Coronary artery (tissue), 2 donors: ENCODE measurements at regions not wholly inside any gene's neighbourhood (a gene's known extent, or its start where the extent isn't known, plus 50 kb on each side); places are given as distances from the start of the nearest gene placed in this dataset.

Source experiments
- DNase-seq: peaks from one replicate; pipeline ENCODE4 v3.0.0-alpha.2; 2017; ENCODE audit warnings: low spot score
- H3K27ac ChIP-seq, 2 donors: fragments of 200-600 bp; sonication (generic); one replicate each; pipeline ENCODE4 v1.5.1; 2016 to 2019
- H3K4me3 ChIP-seq: fragments of 200-600 bp; sonication (generic); 2 replicates; pipeline ENCODE4 v1.5.1; 2016; ENCODE audit warnings: mild to moderate bottlenecking, moderate library complexity
- TF ChIP-seq, protein P1 (sequence below): fragments of 200-600 bp; sonication (generic); IDR thresholded peaks from one replicate; pipeline ENCODE4 v1.5.1; 2019; ENCODE audit warnings: antibody characterized with exemption

DNA sequence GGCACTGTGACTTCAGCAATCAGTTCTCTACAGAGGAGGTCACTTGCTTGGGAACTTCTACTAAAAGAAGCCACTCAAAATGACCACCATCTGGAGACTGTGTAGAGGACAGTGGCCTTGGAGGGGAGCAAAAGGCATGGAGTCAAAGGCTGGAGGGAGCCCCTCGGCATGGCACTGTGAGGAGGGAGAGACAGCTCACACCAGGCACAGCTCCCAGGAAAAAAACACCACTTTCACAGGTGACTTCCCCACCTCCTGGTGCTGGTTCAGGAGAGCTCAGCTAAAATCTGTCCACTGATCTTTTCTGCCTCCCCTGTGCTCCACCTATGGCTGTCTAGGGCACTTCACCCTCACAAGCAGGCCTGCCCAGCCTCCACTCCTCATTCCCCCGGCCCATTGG lies 649.4 kb upstream of the MGMT start:
- TF ChIP-seq, protein P1, sequence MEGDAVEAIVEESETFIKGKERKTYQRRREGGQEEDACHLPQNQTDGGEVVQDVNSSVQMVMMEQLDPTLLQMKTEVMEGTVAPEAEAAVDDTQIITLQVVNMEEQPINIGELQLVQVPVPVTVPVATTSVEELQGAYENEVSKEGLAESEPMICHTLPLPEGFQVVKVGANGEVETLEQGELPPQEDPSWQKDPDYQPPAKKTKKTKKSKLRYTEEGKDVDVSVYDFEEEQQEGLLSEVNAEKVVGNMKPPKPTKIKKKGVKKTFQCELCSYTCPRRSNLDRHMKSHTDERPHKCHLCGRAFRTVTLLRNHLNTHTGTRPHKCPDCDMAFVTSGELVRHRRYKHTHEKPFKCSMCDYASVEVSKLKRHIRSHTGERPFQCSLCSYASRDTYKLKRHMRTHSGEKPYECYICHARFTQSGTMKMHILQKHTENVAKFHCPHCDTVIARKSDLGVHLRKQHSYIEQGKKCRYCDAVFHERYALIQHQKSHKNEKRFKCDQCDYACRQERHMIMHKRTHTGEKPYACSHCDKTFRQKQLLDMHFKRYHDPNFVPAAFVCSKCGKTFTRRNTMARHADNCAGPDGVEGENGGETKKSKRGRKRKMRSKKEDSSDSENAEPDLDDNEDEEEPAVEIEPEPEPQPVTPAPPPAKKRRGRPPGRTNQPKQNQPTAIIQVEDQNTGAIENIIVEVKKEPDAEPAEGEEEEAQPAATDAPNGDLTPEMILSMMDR, result no peak
- no peak overlapping the region for H3K27ac ChIP-seq
- H3K4me3 ChIP-seq, result no peak overlapping the region
- no peak for DNase-seq

DNA sequence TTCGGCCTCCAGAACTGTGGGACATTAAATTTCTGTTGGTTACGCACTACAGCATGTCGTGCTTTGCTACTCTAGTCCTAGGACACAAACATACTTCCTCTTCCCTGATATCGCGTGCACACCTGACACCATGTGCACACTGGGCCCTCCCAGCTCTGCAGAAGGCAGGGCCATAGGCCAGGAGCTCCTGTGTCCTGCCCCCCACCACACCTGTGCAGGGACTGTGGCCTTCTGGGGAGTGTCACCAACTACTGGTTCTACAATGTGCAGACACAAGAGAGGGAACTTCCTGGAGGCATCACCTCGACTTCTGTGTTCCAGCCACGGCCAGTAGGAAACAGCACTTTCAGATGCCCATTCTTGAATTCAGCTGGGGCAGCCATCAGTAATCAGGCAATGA lies 646.4 kb upstream of the MGMT start:
- no peak for DNase-seq
- Histone ChIP-seq H3K4me3 (no peak overlapping the region), H3K27ac (no peak overlapping the region)
- TF ChIP-seq, protein P1, result no peak

DNA sequence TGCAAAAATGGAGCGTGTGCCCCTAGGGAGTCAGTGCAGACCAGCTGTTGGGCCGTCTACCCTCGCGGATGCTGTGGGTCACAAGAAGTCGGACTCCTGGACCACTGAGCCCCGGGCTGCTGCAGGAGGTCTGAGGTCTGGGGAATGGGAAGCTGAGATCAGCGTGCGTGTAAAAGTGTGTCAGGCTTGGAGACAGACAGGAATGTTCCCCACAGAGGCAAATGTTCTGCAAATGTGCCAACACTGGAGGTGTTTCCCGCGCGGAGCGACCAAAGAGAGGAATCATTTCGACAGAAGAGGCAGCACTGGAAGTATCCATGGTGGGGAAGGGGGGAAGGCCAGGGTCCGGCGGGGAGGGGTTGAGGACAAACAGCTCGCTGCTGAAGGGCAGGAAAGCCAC lies 643.8 kb upstream of the MGMT start:
- Histone ChIP-seq H3K27ac (no peak overlapping the region), H3K4me3 (no peak overlapping the region)
- no peak for DNase-seq
- TF ChIP-seq, protein P1, result no peak

DNA sequence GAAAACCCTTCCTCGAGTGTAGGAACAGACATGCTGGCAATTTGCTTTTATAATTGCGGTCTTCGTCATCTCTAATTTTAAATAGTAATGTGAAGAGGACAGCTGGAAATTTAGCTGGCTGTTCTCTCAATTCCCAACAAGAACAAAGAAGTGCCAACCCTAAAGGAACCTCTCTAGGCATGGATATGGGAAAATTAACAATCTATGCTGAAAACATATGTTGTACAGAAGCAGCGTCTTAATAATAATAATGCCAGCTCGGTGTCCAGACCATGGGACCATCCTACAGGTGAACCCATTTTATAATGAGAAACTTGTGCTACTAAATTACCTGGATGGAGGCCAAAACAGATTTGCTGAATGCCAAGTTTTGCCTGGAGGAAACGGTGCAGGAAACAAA lies 641.4 kb upstream of the MGMT start:
- Histone ChIP-seq H3K4me3 (no peak overlapping the region), H3K27ac (no peak overlapping the region)
- DNase-seq, result no peak
- TF ChIP-seq, protein P1, result no peak

DNA sequence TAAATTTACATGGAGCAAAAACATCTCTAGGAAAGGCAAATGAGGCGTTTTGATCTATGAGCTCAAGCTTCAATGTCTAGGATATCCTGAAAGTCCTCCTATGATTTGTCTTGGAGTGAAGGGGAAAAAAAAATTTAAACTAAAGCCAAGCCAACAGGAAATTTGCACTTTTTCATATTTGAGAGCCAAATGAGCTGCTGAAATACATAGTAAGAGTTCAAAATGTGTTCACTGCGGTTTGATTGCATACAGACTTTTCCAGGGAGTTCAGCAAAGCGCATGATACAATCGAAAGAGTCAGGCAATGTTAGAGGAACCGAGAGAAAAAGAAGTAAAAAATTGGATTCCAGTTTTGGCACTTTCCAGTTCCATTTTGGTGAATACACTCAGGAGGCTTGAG lies 633.4 kb upstream of the MGMT start:
- Histone ChIP-seq H3K4me3 (no peak overlapping the region), H3K27ac (no peak overlapping the region)
- TF ChIP-seq, protein P1, result no peak
- DNase-seq, result no peak

DNA sequence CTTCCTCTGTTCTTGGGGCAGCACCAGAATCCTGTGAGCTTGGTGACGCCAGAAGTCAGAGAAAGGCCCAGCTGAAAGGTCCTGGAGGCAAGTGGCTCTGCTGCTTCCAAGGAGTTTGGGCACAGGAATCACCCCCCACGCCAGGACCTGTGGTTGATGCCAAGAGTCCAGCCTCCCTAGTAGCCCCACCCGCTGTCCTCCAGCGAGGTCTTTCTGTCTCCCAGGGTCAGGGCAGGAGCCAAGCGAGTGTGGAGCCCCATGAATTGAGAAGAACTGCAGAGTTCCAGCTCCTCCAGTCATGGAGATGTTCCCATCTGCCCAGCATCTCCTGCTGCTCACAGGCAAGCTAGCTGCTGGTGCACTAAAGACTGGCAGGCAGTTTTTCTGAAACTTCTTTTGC lies 631.7 kb upstream of the MGMT start:
- Histone ChIP-seq H3K4me3 (no peak overlapping the region), H3K27ac (no peak overlapping the region)
- TF ChIP-seq, protein P1, result no peak
- no peak for DNase-seq

DNA sequence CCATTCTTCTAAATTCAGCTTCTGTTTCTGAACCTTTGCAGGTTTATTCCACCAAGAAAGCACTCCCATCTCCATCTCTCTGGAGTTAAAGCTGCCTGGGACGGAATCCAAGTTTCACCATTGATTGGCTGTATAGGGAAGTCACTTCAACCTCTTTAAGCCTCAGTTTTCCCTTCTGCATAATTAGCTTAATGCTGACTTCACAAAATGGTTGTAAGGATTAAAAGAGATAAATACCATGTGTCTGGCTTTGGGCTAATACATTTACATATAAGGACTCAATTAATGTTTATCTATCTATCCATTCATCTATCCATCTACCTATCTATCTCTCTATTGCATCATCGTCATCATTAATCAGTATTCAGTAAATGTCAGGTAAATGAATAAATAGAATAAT lies 629.6 kb upstream of the MGMT start:
- H3K27ac ChIP-seq, result no peak overlapping the region
- no peak for DNase-seq
- no peak overlapping the region for H3K4me3 ChIP-seq
- TF ChIP-seq, protein P1, result no peak
